ENCODE measurements at regions not wholly inside any gene's neighbourhood (a gene's known extent, or its start where the extent isn't known, plus 50 kb on each side); places are given as distances from the start of the nearest gene placed in this dataset.
A peak's percentile ranks its signal among the peaks of the same experiment; 100 is the strongest.

DNA sequence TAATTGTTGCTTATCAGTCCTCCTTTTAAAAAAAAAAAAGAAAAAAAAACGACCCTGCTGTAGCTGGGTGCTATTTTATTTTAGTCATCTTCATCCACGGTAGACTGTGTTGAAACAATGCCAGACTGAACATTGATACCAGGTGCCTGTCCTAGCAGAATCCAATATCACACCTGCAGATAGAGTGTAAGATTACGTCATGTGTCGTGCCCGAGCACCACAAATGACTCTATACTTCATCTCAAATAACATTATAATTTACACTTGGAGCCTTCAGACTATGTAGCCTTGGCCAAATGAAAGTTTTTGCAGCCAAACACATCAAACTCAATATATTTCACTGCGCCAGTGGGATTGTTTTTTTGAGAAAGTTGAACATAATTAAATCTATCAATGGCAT is 410.6 kb downstream of the FGF9 start:
- Mint-ChIP-seq H3K27ac (no peak overlapping the region), H3K27me3 (ENCODE audit: low read depth) (peaks cover 4% of the 10 kb centered on the region), H3K36me3 (ENCODE audit: low read depth) (no peaks in the 10 kb centered on the region), H3K9me3 (no peaks in the 10 kb centered on the region), H3K4me1 (ENCODE audit: low read depth) (peaks cover 16% of the 10 kb centered on the region), H3K4me3 (no peak overlapping the region)

DNA sequence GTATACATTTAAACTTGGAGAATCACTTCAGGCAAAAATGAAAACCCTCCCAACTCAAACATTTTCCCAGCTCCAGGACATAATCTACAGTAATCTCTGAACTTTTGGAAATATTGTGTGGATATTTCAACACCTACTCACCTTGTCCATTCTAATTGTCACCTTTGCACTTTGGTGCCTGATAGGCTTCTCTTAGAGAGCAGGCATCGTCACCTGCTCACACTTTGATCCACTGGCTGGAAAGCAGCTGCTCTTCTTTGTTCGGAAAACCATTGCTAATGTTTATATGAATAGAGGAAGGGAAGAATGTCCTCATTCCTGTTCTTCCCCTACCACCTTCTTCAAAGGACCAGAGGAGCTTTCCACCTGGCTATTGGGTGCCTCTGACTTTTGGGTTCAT is 411.2 kb downstream of the FGF9 start:
- no peaks in the 10 kb centered on the region for H3K36me3 Mint-ChIP-seq (ENCODE audit: low read depth)
- no peaks in the 10 kb centered on the region for H3K9me3 Mint-ChIP-seq
- H3K4me1 Mint-ChIP-seq (ENCODE audit: low read depth), result peaks cover 13% of the 10 kb centered on the region
- no peak overlapping the region for H3K27ac Mint-ChIP-seq
- no peak overlapping the region for H3K4me3 Mint-ChIP-seq
- H3K27me3 Mint-ChIP-seq (ENCODE audit: low read depth), result peaks cover 4% of the 10 kb centered on the region

- no peak overlapping the region for H3K4me3 Mint-ChIP-seq
- H3K36me3 Mint-ChIP-seq (ENCODE audit: low read depth), result no peaks in the 10 kb centered on the region
- H3K9me3 Mint-ChIP-seq, result no peaks in the 10 kb centered on the region
- peaks cover 4% of the 10 kb centered on the region for H3K27me3 Mint-ChIP-seq (ENCODE audit: low read depth)
- H3K4me1 Mint-ChIP-seq (ENCODE audit: low read depth), result peaks cover 11% of the 10 kb centered on the region
- H3K27ac Mint-ChIP-seq, result peak overlapping the region; percentile 1
Observed at GRCh38 chr13:22082437-22083100, 411.7 kb downstream of the FGF9 start.

DNA sequence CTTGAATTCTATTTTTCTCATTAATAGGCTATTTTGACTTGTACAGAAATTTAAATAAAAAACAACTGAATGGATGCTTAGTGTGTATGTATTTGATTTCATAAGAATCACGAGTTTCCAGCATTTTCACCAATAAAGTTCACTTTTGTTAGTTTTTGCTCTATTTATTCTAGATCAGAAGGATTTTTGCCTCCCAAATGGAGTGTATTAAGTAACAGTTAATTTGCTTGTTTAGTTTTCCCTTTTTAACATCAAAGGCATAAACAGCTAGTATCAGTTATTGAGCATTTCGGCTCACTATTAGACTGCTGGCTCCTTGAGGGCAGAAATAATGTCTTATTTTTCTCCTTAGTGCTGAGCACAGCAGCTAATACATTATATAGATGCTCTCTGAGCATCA is 414.1 kb downstream of the FGF9 start:
- Mint-ChIP-seq H3K27ac (no peak overlapping the region), H3K4me1 (ENCODE audit: low read depth) (peaks cover 9% of the 10 kb centered on the region)

DNA sequence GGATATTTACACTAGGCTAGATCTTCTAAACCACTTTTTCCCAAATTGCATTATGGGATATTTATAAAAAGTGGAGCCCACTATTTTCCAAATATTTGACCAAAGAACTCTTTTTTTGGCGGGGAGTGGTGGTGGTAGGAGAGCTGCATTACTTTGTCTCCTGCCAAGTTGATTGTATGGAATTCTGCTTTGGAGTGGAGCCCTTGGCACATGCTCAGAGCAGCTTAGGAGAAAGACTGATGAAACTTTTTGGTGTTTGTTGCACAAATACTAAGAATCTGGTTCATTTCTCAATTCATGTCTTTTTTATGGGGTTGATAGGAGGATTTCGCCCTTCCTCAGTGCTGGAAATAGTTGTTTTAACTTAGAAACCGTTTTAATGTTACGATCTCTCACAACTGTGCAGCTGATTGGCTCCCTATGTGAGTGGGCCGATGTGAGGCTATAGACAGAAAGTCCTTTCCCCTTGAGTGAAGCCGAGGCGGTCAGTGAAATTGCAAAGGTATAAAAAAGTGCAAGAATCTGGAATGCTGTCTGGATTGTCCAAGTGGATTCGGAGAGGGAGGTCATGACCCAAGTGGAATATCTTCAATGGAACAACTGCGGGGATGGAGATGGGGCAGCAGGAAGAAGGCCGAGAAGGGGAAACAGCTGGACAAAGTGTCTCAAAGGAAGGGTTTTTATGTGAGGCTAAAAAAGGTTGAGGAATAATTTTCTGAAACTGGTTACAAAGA is 415.9 kb downstream of the FGF9 start:
- Mint-ChIP-seq H3K36me3 (ENCODE audit: low read depth) (no peaks in the 10 kb centered on the region), H3K4me1 (ENCODE audit: low read depth) (peaks cover 9% of the 10 kb centered on the region), H3K9me3 (peaks cover 10% of the 10 kb centered on the region), H3K27me3 (ENCODE audit: low read depth) (peaks cover 4% of the 10 kb centered on the region), H3K4me3 (no peak overlapping the region), H3K27ac (no peak overlapping the region)

More for the DNA sequence above, 414.1 kb downstream of the FGF9 start:
- no peaks in the 10 kb centered on the region for H3K36me3 Mint-ChIP-seq (ENCODE audit: low read depth)
- H3K9me3 Mint-ChIP-seq, result peaks cover under 1% of the 10 kb centered on the region
- no peak overlapping the region for H3K4me3 Mint-ChIP-seq
- H3K27me3 Mint-ChIP-seq (ENCODE audit: low read depth), result peaks cover 4% of the 10 kb centered on the region

DNA sequence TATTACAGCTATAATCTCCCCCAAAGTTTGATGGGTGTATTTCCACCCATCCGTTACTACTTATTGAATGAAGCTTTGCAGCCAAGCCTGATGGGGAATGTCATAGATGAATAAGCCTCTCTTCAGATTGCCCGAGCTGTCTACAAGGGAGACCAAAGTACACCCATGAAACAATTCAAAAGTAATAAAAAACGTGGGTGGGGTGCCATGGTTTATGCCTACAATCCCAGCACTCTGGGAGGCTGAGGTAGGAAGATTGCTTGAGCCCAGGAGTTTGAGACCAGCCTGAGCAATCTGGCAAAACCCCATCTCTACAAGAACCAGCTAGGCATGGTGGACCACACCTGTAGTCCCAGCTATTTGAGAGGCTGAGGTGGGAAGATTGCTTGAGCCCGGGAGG is 419.2 kb downstream of the FGF9 start:
- no peaks in the 10 kb centered on the region for H3K36me3 Mint-ChIP-seq (ENCODE audit: low read depth)
- H3K9me3 Mint-ChIP-seq, result peaks cover 11% of the 10 kb centered on the region
- peaks cover 3% of the 10 kb centered on the region for H3K27me3 Mint-ChIP-seq (ENCODE audit: low read depth)
- H3K27ac Mint-ChIP-seq, result no peak overlapping the region
- H3K4me1 Mint-ChIP-seq (ENCODE audit: low read depth), result peaks cover 2% of the 10 kb centered on the region
- H3K4me3 Mint-ChIP-seq, result no peak overlapping the region

DNA sequence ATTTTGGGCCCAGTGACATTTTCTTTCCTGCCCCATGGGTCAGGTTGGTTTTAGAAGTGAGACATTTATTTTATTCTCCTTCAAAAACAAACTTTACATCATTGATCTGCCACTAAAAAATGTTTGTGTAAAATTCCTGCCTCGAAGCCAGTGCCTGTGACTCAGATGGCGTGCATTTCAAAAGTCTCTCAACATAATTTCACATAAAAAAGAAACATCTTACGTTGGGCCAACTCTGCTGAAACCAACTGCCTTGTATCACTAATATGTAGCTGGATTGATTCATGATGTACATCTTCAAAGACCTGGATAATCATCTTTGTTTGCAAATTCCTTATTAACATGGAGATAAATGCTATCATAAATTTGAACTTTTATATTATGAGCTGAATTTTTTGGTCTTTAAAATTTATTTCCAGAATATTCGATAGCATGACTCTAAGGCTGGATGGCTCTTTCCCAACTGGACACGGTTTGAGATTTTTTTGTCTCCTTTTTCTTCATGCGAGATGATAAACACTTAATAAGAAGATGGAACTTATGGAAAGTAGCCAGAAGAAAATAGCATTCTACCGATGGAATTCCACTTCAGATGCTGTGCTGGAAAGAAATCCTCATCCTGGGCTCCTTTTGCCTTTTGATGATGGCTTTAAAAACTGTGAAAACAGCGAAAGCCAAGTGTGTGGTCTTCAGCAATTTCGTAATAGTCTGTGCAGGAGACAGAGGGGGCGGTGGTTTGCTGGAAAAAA is 420.5 kb downstream of the FGF9 start:
- H3K27ac Mint-ChIP-seq, result no peak overlapping the region

GRCh38 chr13:22091971-22092300 is 421.1 kb downstream of the FGF9 start:
- Mint-ChIP-seq H3K27me3 (ENCODE audit: low read depth) (no peaks in the 10 kb centered on the region), H3K9me3 (peaks cover 14% of the 10 kb centered on the region), H3K4me1 (ENCODE audit: low read depth) (no peaks in the 10 kb centered on the region), H3K4me3 (no peak overlapping the region), H3K36me3 (ENCODE audit: low read depth) (no peaks in the 10 kb centered on the region), H3K27ac (no peak overlapping the region)

More for the DNA sequence above, 420.5 kb downstream of the FGF9 start:
- Mint-ChIP-seq H3K27me3 (ENCODE audit: low read depth) (no peaks in the 10 kb centered on the region), H3K4me1 (ENCODE audit: low read depth) (no peaks in the 10 kb centered on the region), H3K9me3 (peaks cover 14% of the 10 kb centered on the region), H3K36me3 (ENCODE audit: low read depth) (no peaks in the 10 kb centered on the region), H3K4me3 (no peak overlapping the region)

GRCh38 chr13:22092791-22093560 is 422.1 kb downstream of the FGF9 start:
- no peaks in the 10 kb centered on the region for H3K4me1 Mint-ChIP-seq (ENCODE audit: low read depth)
- H3K27ac Mint-ChIP-seq, result no peak overlapping the region
- H3K27me3 Mint-ChIP-seq (ENCODE audit: low read depth), result no peaks in the 10 kb centered on the region
- no peak overlapping the region for H3K4me3 Mint-ChIP-seq
- H3K36me3 Mint-ChIP-seq (ENCODE audit: low read depth), result no peaks in the 10 kb centered on the region
- peaks cover 14% of the 10 kb centered on the region for H3K9me3 Mint-ChIP-seq

DNA sequence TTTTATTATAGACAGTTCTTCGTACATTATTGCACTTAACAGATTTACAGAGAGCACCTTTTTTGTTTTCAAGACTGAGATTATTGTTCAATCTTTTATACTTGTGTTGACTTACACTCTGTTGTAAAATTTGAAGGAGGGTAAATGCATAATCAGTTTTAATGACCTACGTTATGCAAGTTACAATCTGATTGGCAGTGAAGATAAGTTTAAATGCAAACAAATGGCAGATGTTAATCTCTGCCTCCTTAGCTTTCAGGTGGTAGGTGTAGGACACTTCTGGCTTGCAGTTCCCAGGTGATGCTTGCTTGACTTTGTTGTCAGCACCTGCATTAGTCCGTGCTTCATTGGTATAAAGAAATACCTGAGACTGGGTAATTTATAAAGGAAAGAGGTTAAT is 424.9 kb downstream of the FGF9 start:
- no peaks in the 10 kb centered on the region for H3K36me3 Mint-ChIP-seq (ENCODE audit: low read depth)

DNA sequence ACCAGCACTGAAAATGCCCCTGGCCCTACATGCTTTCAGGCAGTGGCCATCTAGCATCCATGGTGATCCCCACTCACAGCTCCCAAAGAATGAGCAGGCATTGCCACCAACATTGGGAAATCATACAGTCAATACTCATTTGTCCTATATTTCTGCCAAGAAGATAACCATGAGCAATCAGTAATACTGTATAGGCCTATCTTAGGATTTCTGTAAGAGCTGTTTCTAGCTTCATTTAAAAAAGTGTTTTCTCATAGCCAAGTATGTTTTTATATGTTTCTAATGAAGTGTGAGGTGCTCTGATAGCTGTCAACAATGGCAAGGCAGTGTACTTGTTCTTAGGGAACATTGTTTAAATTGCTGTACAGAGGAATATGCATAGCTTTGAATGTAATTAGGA is 428.7 kb downstream of the FGF9 start:
- Mint-ChIP-seq H3K4me1 (ENCODE audit: low read depth) (peaks cover 2% of the 10 kb centered on the region), H3K27me3 (ENCODE audit: low read depth) (no peaks in the 10 kb centered on the region), H3K4me3 (no peak overlapping the region), H3K36me3 (ENCODE audit: low read depth) (peaks cover 2% of the 10 kb centered on the region), H3K27ac (no peak overlapping the region), H3K9me3 (peaks cover 29% of the 10 kb centered on the region)

More for the DNA sequence above, 424.9 kb downstream of the FGF9 start:
- Mint-ChIP-seq H3K4me3 (no peak overlapping the region), H3K4me1 (ENCODE audit: low read depth) (no peaks in the 10 kb centered on the region), H3K27me3 (ENCODE audit: low read depth) (no peaks in the 10 kb centered on the region), H3K27ac (no peak overlapping the region), H3K9me3 (peaks cover 10% of the 10 kb centered on the region)

- Mint-ChIP-seq H3K4me1 (ENCODE audit: low read depth) (peaks cover 14% of the 10 kb centered on the region), H3K4me3 (no peak overlapping the region), H3K9me3 (peaks cover 29% of the 10 kb centered on the region), H3K27me3 (ENCODE audit: low read depth) (no peaks in the 10 kb centered on the region), H3K27ac (no peak overlapping the region), H3K36me3 (ENCODE audit: low read depth) (peaks cover 2% of the 10 kb centered on the region)
Observed at GRCh38 chr13:22102271-22102670, 431.4 kb downstream of the FGF9 start.

- Mint-ChIP-seq H3K27me3 (ENCODE audit: low read depth) (no peaks in the 10 kb centered on the region), H3K9me3 (peaks cover 29% of the 10 kb centered on the region), H3K4me1 (ENCODE audit: low read depth) (peaks cover 23% of the 10 kb centered on the region), H3K36me3 (ENCODE audit: low read depth) (peaks cover 2% of the 10 kb centered on the region), H3K27ac (no peak overlapping the region), H3K4me3 (no peak overlapping the region)
Observed at GRCh38 chr13:22103046-22104027, 432.5 kb downstream of the FGF9 start.
